H1 (cell line): ENCODE measurements at regions not wholly inside any gene's neighbourhood (a gene's known extent, or its start where the extent isn't known, plus 50 kb on each side); places are given as distances from the start of the nearest gene placed in this dataset.

Source experiments
- CTCF ChIA-PET: fragments of 300-600 bp; sonication (Branson Sonifier 250); formaldehyde crosslinking; loops from one replicate; lab custom pipeline; 2021; ENCODE audit not compliant: partially characterized antibody; lab: Charles Lee
- POLR2A ChIA-PET: fragments of 300-600 bp; sonication (Branson Sonifier 250); formaldehyde crosslinking; loops from one replicate; lab custom pipeline; 2021; ENCODE audit warnings: inconsistent platforms; ENCODE audit not compliant: partially characterized antibody; lab: Charles Lee
- DNase-seq, 2 experiments: peaks; one replicate each; pipeline versions ENCODE4 v3.0.0 to v3.0.0-alpha.2; 2010 to 2022; ENCODE audit warnings: low spot score in 2 of 2, low read depth in 1 of 2, mixed read lengths in 1 of 2
- FAIRE-seq: peaks from 2 replicates; lab custom pipeline; 2011; peaks lifted over from hg19 to GRCh38; lab: Jason Lieb, UNC
- H2AFZ ChIP-seq: 2 replicates; pipeline ENCODE4 v1.8.1; 2012; ENCODE audit warnings: low read length, inconsistent platforms
- H2AK5ac ChIP-seq: 2 replicates; pipeline ENCODE4 v1.6.1; 2013; ENCODE audit warnings: low read depth, low read length
- H2BK120ac ChIP-seq: replicated peaks from 2 replicates; pipeline ENCODE3; 2013; ENCODE audit warnings: low read depth, low read length, inconsistent platforms
- H2BK12ac ChIP-seq: 2 replicates; pipeline ENCODE4 v1.6.1; 2013; ENCODE audit warnings: low read depth, low read length
- H2BK15ac ChIP-seq: 2 replicates; pipeline ENCODE4 v1.6.1; 2013; ENCODE audit warnings: low read length
- H2BK20ac ChIP-seq: 2 replicates; pipeline ENCODE4 v1.6.1; 2013; ENCODE audit warnings: low read length
- H2BK5ac ChIP-seq: 2 replicates; pipeline ENCODE4 v1.6.1; 2013; ENCODE audit warnings: low read depth, low read length
- H3K14ac ChIP-seq: 2 replicates; pipeline ENCODE4 v1.6.1; 2013; ENCODE audit warnings: inconsistent platforms; ENCODE audit not compliant: insufficient read length
- H3K18ac ChIP-seq: 2 replicates; pipeline ENCODE4 v1.6.1; 2013; ENCODE audit warnings: low read length; ENCODE audit errors: extremely low read depth
- H3K23ac ChIP-seq: 2 replicates; pipeline ENCODE4 v1.6.1; 2013; ENCODE audit warnings: inconsistent platforms; ENCODE audit not compliant: insufficient read length
- H3K23me2 ChIP-seq: 2 replicates; pipeline ENCODE4 v1.6.1; 2013; ENCODE audit warnings: low read depth, low read length
- H3K27ac ChIP-seq: 2 replicates; pipeline ENCODE4 v1.6.1; 2011; ENCODE audit warnings: low read depth, low read length, inconsistent platforms
- H3K27me3 ChIP-seq, 4 experiments: replicated peaks in 1 of 4; 1 replicate in 1 of 4; 2 replicates in 3 of 4; pipeline versions ENCODE4 v1.6.1 to v1.8.1; 2011 to 2013; ENCODE audit warnings: low read length in 3 of 4, mild to moderate bottlenecking in 3 of 4, inconsistent platforms in 2 of 4, mixed read lengths in 2 of 4, moderate library complexity in 1 of 4; ENCODE audit not compliant: control insufficient read depth in 3 of 4, insufficient read depth in 3 of 4; ENCODE audit errors: extremely low read depth in 1 of 4
- H3K36me3 ChIP-seq, 4 experiments: 2 replicates each; pipeline versions ENCODE4 v1.6.1 to v1.8.1; 2011 to 2013; ENCODE audit warnings: mild to moderate bottlenecking in 4 of 4, low read length in 3 of 4, moderate library complexity in 2 of 4, control low read depth in 1 of 4, inconsistent platforms in 1 of 4; ENCODE audit not compliant: insufficient read depth in 4 of 4, control insufficient read depth in 2 of 4
- H3K4ac ChIP-seq: replicated peaks from 2 replicates; pipeline ENCODE3; 2013; ENCODE audit warnings: low read length, low read depth, mixed read lengths, inconsistent platforms; ENCODE audit not compliant: insufficient read length
- H3K4me1 ChIP-seq, 4 experiments: replicated peaks in 1 of 4; 1 replicate in 1 of 4; 2 replicates in 3 of 4; pipeline versions ENCODE4 v1.6.1 to v1.8.1; 2011 to 2013; ENCODE audit warnings: low read length in 3 of 4, inconsistent platforms in 2 of 4, mixed read lengths in 1 of 4; ENCODE audit not compliant: insufficient read depth in 4 of 4, control insufficient read depth in 3 of 4
- H3K4me2 ChIP-seq, 2 experiments: 2 replicates each; pipeline versions ENCODE4 v1.6.1 to v1.8.1; 2011 to 2013; ENCODE audit warnings: low read depth in 2 of 2, low read length in 2 of 2, control low read depth in 1 of 2, inconsistent platforms in 1 of 2, mild to moderate bottlenecking in 1 of 2; ENCODE audit not compliant: insufficient read depth in 1 of 2
- H3K4me3 ChIP-seq, 4 experiments: fragments of 200-600, 300-600 bp in 1 of 4; sonication (generic), shearing (Covaris generic), sonication (Bioruptor Twin) in 1 of 4; 2 replicates each; pipeline versions ENCODE4 v1.5.1 to v1.8.1; 2011 to 2016; ENCODE audit warnings: low read length in 4 of 4, low read depth in 3 of 4, control low read depth in 2 of 4, inconsistent platforms in 2 of 4, mild to moderate bottlenecking in 2 of 4, mixed read lengths in 1 of 4, moderate library complexity in 1 of 4; ENCODE audit not compliant: insufficient read depth in 2 of 4; ENCODE audit errors: extremely low read depth in 1 of 4
- H3K56ac ChIP-seq: replicated peaks from 2 replicates; pipeline ENCODE3; 2013; ENCODE audit warnings: low read depth, mild to moderate bottlenecking, mixed read lengths, low read length, inconsistent platforms; ENCODE audit not compliant: insufficient read length
- H3K79me1 ChIP-seq: 2 replicates; pipeline ENCODE4 v1.6.1; 2013; ENCODE audit warnings: low read depth, low read length, control low read depth
- H3K79me2 ChIP-seq, 2 experiments: 2 replicates each; pipeline versions ENCODE4 v1.6.1 to v1.8.1; 2012 to 2013; ENCODE audit warnings: low read length in 2 of 2, mild to moderate bottlenecking in 2 of 2, inconsistent platforms in 1 of 2; ENCODE audit not compliant: insufficient read depth in 2 of 2, control insufficient read depth in 1 of 2
- H3K9ac ChIP-seq, 4 experiments: replicated peaks in 1 of 4; 1 replicate in 1 of 4; 2 replicates in 3 of 4; pipeline versions ENCODE4 v1.6.1 to v1.8.1; 2011 to 2013; ENCODE audit warnings: low read depth in 3 of 4, low read length in 3 of 4, control low read depth in 2 of 4, mild to moderate bottlenecking in 2 of 4, moderate library complexity in 2 of 4, inconsistent platforms in 1 of 4; ENCODE audit errors: extremely low read depth in 1 of 4
- H3K9me3 ChIP-seq, 2 experiments: 2 replicates each; pipeline versions ENCODE4 v1.6.1 to v1.8.1; 2012 to 2013; ENCODE audit warnings: mild to moderate bottlenecking in 2 of 2, moderate library complexity in 2 of 2, control low read depth in 1 of 2, inconsistent platforms in 1 of 2, low read depth in 1 of 2, low read length in 1 of 2, mixed read lengths in 1 of 2; ENCODE audit not compliant: insufficient read depth in 2 of 2
- H4K20me1 ChIP-seq, 2 experiments: replicated peaks in 1 of 2; 2 replicates each; pipeline versions ENCODE3 to v1.8.1; 2011 to 2013; ENCODE audit warnings: inconsistent platforms in 2 of 2, low read length in 2 of 2, mild to moderate bottlenecking in 1 of 2; ENCODE audit not compliant: insufficient read depth in 2 of 2, control insufficient read depth in 1 of 2
- H4K5ac ChIP-seq: 2 replicates; pipeline ENCODE4 v1.6.1; 2013; ENCODE audit warnings: low read length, low read depth, mixed read lengths, inconsistent platforms; ENCODE audit not compliant: insufficient read length
- H4K8ac ChIP-seq: 2 replicates; pipeline ENCODE4 v1.8.0; 2013; ENCODE audit warnings: mild to moderate bottlenecking, moderate library complexity, low read length, inconsistent platforms; ENCODE audit not compliant: insufficient read depth; ENCODE audit errors: extremely low read depth
- H4K91ac ChIP-seq: replicated peaks from 2 replicates; pipeline ENCODE3; 2013; ENCODE audit warnings: low read length, mixed read lengths, inconsistent platforms; ENCODE audit not compliant: insufficient read length
- ASH2L ChIP-seq: fragments of 200-600, 300-600 bp; sonication (generic); IDR thresholded peaks from one replicate; pipeline ENCODE4 v1.7.1; 2017; ENCODE audit warnings: low read length
- WGBS, 2 experiments: shearing (Covaris generic) in 1 of 2; methylation state at CpG; one replicate each; pipeline versions ENCODE4 v1.1.6 to v1.1.7; 2013 to 2015; ENCODE audit warnings: low lambda C conversion rate in 2 of 2, mixed read lengths in 2 of 2, inconsistent platforms in 1 of 2, low coverage in 1 of 2, missing lambda C conversion rate in 1 of 2; ENCODE audit not compliant: insufficient replicate concordance in 2 of 2, insufficient coverage in 1 of 2, insufficient read length in 1 of 2; ENCODE audit errors: extremely low coverage in 1 of 2, missing lambda C conversion rate in 1 of 2; 5-methylcytosine and 5-hydroxymethylcytosine counted together
- TF ChIP-seq, protein P1 (sequence below): IDR thresholded peaks from 2 replicates; pipeline ENCODE4 v1.6.1; 2012; ENCODE audit warnings: low read length, inconsistent platforms
- TF ChIP-seq, protein P2 (sequence below), 3 experiments: IDR thresholded peaks; 1 replicate in 2 of 3; 2 replicates in 1 of 3; pipeline versions ENCODE4 v1.5.1 to v1.6.1; 2011; ENCODE audit warnings: low read length in 3 of 3, mild to moderate bottlenecking in 3 of 3, inconsistent platforms in 2 of 3, low read depth in 1 of 3, moderate library complexity in 1 of 3; ENCODE audit not compliant: insufficient read depth in 1 of 3; ENCODE audit errors: control extremely low read depth in 1 of 3

DNA sequence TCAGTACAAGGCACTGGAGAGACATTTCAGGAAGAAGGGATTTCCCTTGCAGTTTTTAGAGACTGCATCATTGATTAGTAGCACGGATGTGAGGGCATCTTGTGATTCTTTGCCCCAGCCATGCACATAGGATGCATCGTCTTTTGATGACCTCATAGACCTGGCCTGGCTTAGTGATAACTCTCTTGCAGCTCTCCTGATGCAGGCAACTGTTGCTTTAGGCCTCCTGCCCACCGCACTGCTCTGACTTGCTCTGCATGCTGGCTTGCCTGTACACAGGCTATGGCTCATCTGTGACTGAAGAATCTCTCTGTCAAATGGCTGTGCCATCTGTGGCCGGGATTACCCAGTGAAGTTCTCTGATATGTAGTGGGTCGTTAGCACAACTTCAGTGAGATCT, 207.7 kb upstream of the PTCHD4 start:
- no peak overlapping the region for H3K14ac ChIP-seq
- no peak overlapping the region for H2BK120ac ChIP-seq
- H3K27me3 ChIP-seq, result no peaks in the 10 kb centered on the region
- no peak overlapping the region for H3K4me2 ChIP-seq
- no peak overlapping the region for H4K8ac ChIP-seq
- no peak overlapping the region for H3K27ac ChIP-seq
- no peak for FAIRE-seq
- no peak overlapping the region for H2BK20ac ChIP-seq
- POLR2A ChIA-PET, result no interaction called here
- H3K4ac ChIP-seq, result no peak overlapping the region
- no peaks in the 10 kb centered on the region for H3K9me3 ChIP-seq
- no peaks in the 10 kb centered on the region; a peak in 1 of 7 replicates for H3K4me1 ChIP-seq
- H3K79me2 ChIP-seq, result no peaks in the 10 kb centered on the region
- H2BK12ac ChIP-seq, result no peak overlapping the region
- no peak overlapping the region for H2BK5ac ChIP-seq
- no peaks in the 10 kb centered on the region for H4K20me1 ChIP-seq
- no peak overlapping the region for H3K56ac ChIP-seq
- H3K23ac ChIP-seq, result no peak overlapping the region
- no peak overlapping the region for H3K4me3 ChIP-seq
- no peak overlapping the region for H4K5ac ChIP-seq
- H3K23me2 ChIP-seq, result peaks cover 2% of the 10 kb centered on the region; the same call in 1 of the 2 replicates
- no peak overlapping the region for H3K18ac ChIP-seq
- H3K36me3 ChIP-seq, result no peaks in the 10 kb centered on the region
- TF ChIP-seq, protein P1, sequence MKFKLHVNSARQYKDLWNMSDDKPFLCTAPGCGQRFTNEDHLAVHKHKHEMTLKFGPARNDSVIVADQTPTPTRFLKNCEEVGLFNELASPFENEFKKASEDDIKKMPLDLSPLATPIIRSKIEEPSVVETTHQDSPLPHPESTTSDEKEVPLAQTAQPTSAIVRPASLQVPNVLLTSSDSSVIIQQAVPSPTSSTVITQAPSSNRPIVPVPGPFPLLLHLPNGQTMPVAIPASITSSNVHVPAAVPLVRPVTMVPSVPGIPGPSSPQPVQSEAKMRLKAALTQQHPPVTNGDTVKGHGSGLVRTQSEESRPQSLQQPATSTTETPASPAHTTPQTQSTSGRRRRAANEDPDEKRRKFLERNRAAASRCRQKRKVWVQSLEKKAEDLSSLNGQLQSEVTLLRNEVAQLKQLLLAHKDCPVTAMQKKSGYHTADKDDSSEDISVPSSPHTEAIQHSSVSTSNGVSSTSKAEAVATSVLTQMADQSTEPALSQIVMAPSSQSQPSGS, result no peak
- TF ChIP-seq, protein P2, sequence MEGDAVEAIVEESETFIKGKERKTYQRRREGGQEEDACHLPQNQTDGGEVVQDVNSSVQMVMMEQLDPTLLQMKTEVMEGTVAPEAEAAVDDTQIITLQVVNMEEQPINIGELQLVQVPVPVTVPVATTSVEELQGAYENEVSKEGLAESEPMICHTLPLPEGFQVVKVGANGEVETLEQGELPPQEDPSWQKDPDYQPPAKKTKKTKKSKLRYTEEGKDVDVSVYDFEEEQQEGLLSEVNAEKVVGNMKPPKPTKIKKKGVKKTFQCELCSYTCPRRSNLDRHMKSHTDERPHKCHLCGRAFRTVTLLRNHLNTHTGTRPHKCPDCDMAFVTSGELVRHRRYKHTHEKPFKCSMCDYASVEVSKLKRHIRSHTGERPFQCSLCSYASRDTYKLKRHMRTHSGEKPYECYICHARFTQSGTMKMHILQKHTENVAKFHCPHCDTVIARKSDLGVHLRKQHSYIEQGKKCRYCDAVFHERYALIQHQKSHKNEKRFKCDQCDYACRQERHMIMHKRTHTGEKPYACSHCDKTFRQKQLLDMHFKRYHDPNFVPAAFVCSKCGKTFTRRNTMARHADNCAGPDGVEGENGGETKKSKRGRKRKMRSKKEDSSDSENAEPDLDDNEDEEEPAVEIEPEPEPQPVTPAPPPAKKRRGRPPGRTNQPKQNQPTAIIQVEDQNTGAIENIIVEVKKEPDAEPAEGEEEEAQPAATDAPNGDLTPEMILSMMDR (IDR thresholded peaks at IDR 0.05; ENCODE audit: control extremely low read depth in 1 of 3, insufficient read depth in 1 of 3, low read depth in 1 of 3, low read length in 3 of 3), result no peak
- TF ChIP-seq ASH2L, result no peak
- TF ChIP-seq, all 59 proteins: peak for 0
- no peak overlapping the region for H2BK15ac ChIP-seq
- 92% methylated on average over 5 of the region's 5 CpGs; no CpG with 5 or more reads in 1 of the 2 experiments for WGBS, 2 experiments
- no peak overlapping the region for H4K91ac ChIP-seq
- H2AFZ ChIP-seq, result no peak overlapping the region
- H3K9ac ChIP-seq, result no peak overlapping the region
- H3K79me1 ChIP-seq, result no peaks in the 10 kb centered on the region
- DNase-seq, result no peak
- H2AK5ac ChIP-seq, result no peak overlapping the region
- CTCF ChIA-PET, result interaction anchor here (0.6 kb wide), 1 partner anchor 675 kb away, joined by 3 read pairs; no protein-coding TSS in a partner anchor
